ENCODE measurements at regions not wholly inside any gene's neighbourhood (a gene's known extent, or its start where the extent isn't known, plus 50 kb on each side); places are given as distances from the start of the nearest gene placed in this dataset.

GRCh38 chr9:29213417-29214153 is 1640.3 kb upstream of the C9orf72 start, which contains the start of gene LINGO2:
- TF ChIP-seq CTCF (conservative IDR thresholded peaks at IDR 0.05; ENCODE audit: low read depth, low read length) (no peak), POLR2A (IDR thresholded peaks at IDR 0.05; ENCODE audit: low read depth, low read length) (no peak), RFX5 (IDR thresholded peaks at IDR 0.05; ENCODE audit: low read depth, low read length) (no peak), RAD21 (IDR thresholded peaks at IDR 0.05; ENCODE audit: low read length) (no peak), RCOR1 (IDR thresholded peaks at IDR 0.05; ENCODE audit: insufficient replicate concordance, low read length) (no peak), MXI1 (IDR thresholded peaks at IDR 0.05; ENCODE audit: borderline replicate concordance, low read depth, low read length) (no peak), FOS (IDR thresholded peaks at IDR 0.05; ENCODE audit: low read depth, low read length) (no peak), MAFK (IDR thresholded peaks at IDR 0.05; ENCODE audit: low read depth, low read length) (no peak), BHLHE40 (IDR thresholded peaks at IDR 0.05; ENCODE audit: low read depth, low read length) (no peak)
